ENCODE measurements at regions not wholly inside any gene's neighbourhood (a gene's known extent, or its start where the extent isn't known, plus 50 kb on each side); places are given as distances from the start of the nearest gene placed in this dataset.

GRCh38 chr13:59211606-59212005 is 952.1 kb downstream of the DIAPH3 start:
- Histone ChIP-seq H3K4me3 (ENCODE audit: low read length, poor library complexity, severe bottlenecking) (no peak overlapping the region), H3K36me3 (ENCODE audit: insufficient read depth, low read length) (no peaks in the 10 kb centered on the region), H3K4me2 (ENCODE audit: low read depth, low read length, poor library complexity, severe bottlenecking) (no peak overlapping the region), H3F3A (ENCODE audit: low read depth) (no peaks in the 10 kb centered on the region), H3K9me3 (ENCODE audit: insufficient read depth, low read depth, low read length) (no peaks in the 10 kb centered on the region), H4K20me1 (ENCODE audit: insufficient read depth, low read length, poor library complexity, severe bottlenecking) (no peaks in the 10 kb centered on the region), H3K79me2 (ENCODE audit: insufficient read depth, low read length) (no peaks in the 10 kb centered on the region), H2AFZ (ENCODE audit: low read length) (no peak overlapping the region), H3K27me3 (ENCODE audit: insufficient read depth, low read length, poor library complexity, severe bottlenecking) (no peaks in the 10 kb centered on the region), H3K4me1 (ENCODE audit: insufficient read depth, low read length, poor library complexity, severe bottlenecking) (no peaks in the 10 kb centered on the region), H3K9me2 (replicated peaks; ENCODE audit: low read depth, low read length) (no peaks in the 10 kb centered on the region), H3K9ac (ENCODE audit: low read depth, low read length, poor library complexity, severe bottlenecking) (no peak overlapping the region)
- TF ChIP-seq EZH2phosphoT487 (IDR thresholded peaks at IDR 0.05; ENCODE audit: borderline replicate concordance) = no peak
- no peak for TF ChIP-seq CTCF (conservative IDR thresholded peaks at IDR 0.05; ENCODE audit: low read length)

- Histone ChIP-seq H3K9ac (ENCODE audit: low read depth, low read length, poor library complexity, severe bottlenecking) (no peak overlapping the region), H4K20me1 (ENCODE audit: insufficient read depth, low read length, poor library complexity, severe bottlenecking) (no peaks in the 10 kb centered on the region), H3K9me3 (ENCODE audit: insufficient read depth, low read depth, low read length) (no peaks in the 10 kb centered on the region), H3K9me2 (replicated peaks; ENCODE audit: low read depth, low read length) (no peaks in the 10 kb centered on the region), H3K4me2 (ENCODE audit: low read depth, low read length, poor library complexity, severe bottlenecking) (no peak overlapping the region), H3F3A (ENCODE audit: low read depth) (no peaks in the 10 kb centered on the region), H3K79me2 (ENCODE audit: insufficient read depth, low read length) (no peaks in the 10 kb centered on the region), H2AFZ (ENCODE audit: low read length) (no peak overlapping the region), H3K4me1 (ENCODE audit: insufficient read depth, low read length, poor library complexity, severe bottlenecking) (no peaks in the 10 kb centered on the region), H3K36me3 (ENCODE audit: insufficient read depth, low read length) (no peaks in the 10 kb centered on the region), H3K4me3 (ENCODE audit: low read length, poor library complexity, severe bottlenecking) (no peak overlapping the region), H3K27me3 (ENCODE audit: insufficient read depth, low read length, poor library complexity, severe bottlenecking) (no peaks in the 10 kb centered on the region)
- TF ChIP-seq EZH2phosphoT487 (IDR thresholded peaks at IDR 0.05; ENCODE audit: borderline replicate concordance) (no peak), CTCF (conservative IDR thresholded peaks at IDR 0.05; ENCODE audit: low read length) (no peak)
Measured at GRCh38 chr13:59229401-59229800, 934.3 kb downstream of the DIAPH3 start.

GRCh38 chr13:59229861-59230260 is 933.9 kb downstream of the DIAPH3 start:
- Histone ChIP-seq H4K20me1 (ENCODE audit: insufficient read depth, low read length, poor library complexity, severe bottlenecking) (no peaks in the 10 kb centered on the region), H2AFZ (ENCODE audit: low read length) (no peak overlapping the region), H3K9me2 (replicated peaks; ENCODE audit: low read depth, low read length) (no peaks in the 10 kb centered on the region), H3K4me1 (ENCODE audit: insufficient read depth, low read length, poor library complexity, severe bottlenecking) (no peaks in the 10 kb centered on the region), H3K9ac (ENCODE audit: low read depth, low read length, poor library complexity, severe bottlenecking) (no peak overlapping the region), H3K4me2 (ENCODE audit: low read depth, low read length, poor library complexity, severe bottlenecking) (no peak overlapping the region), H3K4me3 (ENCODE audit: low read length, poor library complexity, severe bottlenecking) (no peak overlapping the region), H3K9me3 (ENCODE audit: insufficient read depth, low read depth, low read length) (no peaks in the 10 kb centered on the region), H3F3A (ENCODE audit: low read depth) (no peaks in the 10 kb centered on the region), H3K79me2 (ENCODE audit: insufficient read depth, low read length) (no peaks in the 10 kb centered on the region), H3K36me3 (ENCODE audit: insufficient read depth, low read length) (no peaks in the 10 kb centered on the region), H3K27me3 (ENCODE audit: insufficient read depth, low read length, poor library complexity, severe bottlenecking) (no peaks in the 10 kb centered on the region)
- TF ChIP-seq EZH2phosphoT487 (IDR thresholded peaks at IDR 0.05; ENCODE audit: borderline replicate concordance) (no peak), CTCF (conservative IDR thresholded peaks at IDR 0.05; ENCODE audit: low read length) (no peak)
